A549 (cell line): ENCODE measurements at regions not wholly inside any gene's neighbourhood (a gene's known extent, or its start where the extent isn't known, plus 50 kb on each side); places are given as distances from the start of the nearest gene placed in this dataset.

Experiments
- ATAC-seq, 2 experiments: fragments of 200-7000 bp in 1 of 2; fragments of >200 bp in 1 of 2; cut with Nextera tagmentation in 1 of 2; cut with Tn5 transposase in 1 of 2; 3 replicates each; pipeline versions ENCODE4 v1.8.0 to v1.9.1; 2018 to 2020; ENCODE audit warnings: mild to moderate bottlenecking in 1 of 2, moderate library complexity in 1 of 2
- CTCF ChIA-PET: fragments of 300-600 bp; sonication (Branson Sonifier 250); formaldehyde crosslinking; extraction: SDS; loops from one replicate; lab custom pipeline; 2021; ENCODE audit warnings: antibody characterized with exemption, inconsistent platforms; lab: Yijun Ruan, JAX
- POLR2A ChIA-PET: fragments of 350-600 bp; formaldehyde crosslinking; extraction: SDS; loops from one replicate; lab custom pipeline; 2021; ENCODE audit warnings: antibody characterized with exemption, inconsistent platforms; lab: Yijun Ruan, JAX
- DNase-seq, 2 experiments: peaks; one replicate each; pipeline versions ENCODE4 v3.0.0 to v3.0.0-alpha.2; 2011 to 2016; ENCODE audit warnings: low read depth in 1 of 2, low spot score in 1 of 2
- FAIRE-seq: peaks from 2 replicates; lab custom pipeline; 2011; peaks lifted over from hg19 to GRCh38; lab: Jason Lieb, UNC
- H3K27ac ChIP-seq, 2 experiments: fragments of >200 bp; sonication (Bioruptor Twin); formaldehyde crosslinking; 3 replicates each; pipeline ENCODE4 v1.5.1; 2016 to 2017
- H3K4me1 ChIP-seq: fragments of >200 bp; sonication (Bioruptor Twin); formaldehyde crosslinking; 3 replicates; pipeline ENCODE4 v1.6.1; 2016
- H3K4me2 ChIP-seq: fragments of >200 bp; sonication (Bioruptor Twin); formaldehyde crosslinking; 3 replicates; pipeline ENCODE4 v1.6.1; 2016
- H3K4me3 ChIP-seq: fragments of >200 bp; sonication (Bioruptor Twin); formaldehyde crosslinking; 3 replicates; pipeline ENCODE4 v1.5.1; 2016
- H3K9me3 ChIP-seq: fragments of >200 bp; sonication (Bioruptor Twin); formaldehyde crosslinking; 3 replicates; pipeline ENCODE4 v1.6.1; 2016
- CEBPB ChIP-seq, 2 experiments: fragments of >200 bp in 1 of 2; sonication (Bioruptor Twin) in 1 of 2; formaldehyde crosslinking in 1 of 2; IDR thresholded peaks; 2 replicates each; pipeline ENCODE4 v1.6.1; 2012 to 2016
- CHD2 ChIP-seq: fragments of 150-350 bp; IDR thresholded peaks from 2 replicates; pipeline ENCODE4 v1.6.1; 2014; ENCODE audit warnings: low read length; ENCODE audit not compliant: partially characterized antibody
- EHF ChIP-seq: fragments of 250-450 bp; sonication (Bioruptor Pico); IDR thresholded peaks from 2 replicates; pipeline ENCODE4 v1.5.0; 2020; ENCODE audit warnings: mild to moderate bottlenecking
- EP300 ChIP-seq, 2 experiments: fragments of >200 bp; sonication (Bioruptor Twin); formaldehyde crosslinking; IDR thresholded peaks; 2 replicates in 1 of 2; 3 replicates in 1 of 2; pipeline ENCODE4 v1.6.1; 2016 to 2017
- ESRRA ChIP-seq: fragments of 150-350 bp; IDR thresholded peaks from 2 replicates; pipeline ENCODE4 v1.6.1; 2014; ENCODE audit warnings: mild to moderate bottlenecking, low read length, borderline replicate concordance
- FOSL2 ChIP-seq, 2 experiments: fragments of 450-650 bp in 1 of 2; fragments of >200 bp in 1 of 2; sonication (Bioruptor Twin) in 1 of 2; formaldehyde crosslinking; IDR thresholded peaks; 2 replicates each; pipeline versions ENCODE4 v1.5.0 to v1.6.1; 2016 to 2020; ENCODE audit warnings: mild to moderate bottlenecking in 1 of 2, moderate library complexity in 1 of 2
- GATA3 ChIP-seq: IDR thresholded peaks from 2 replicates; pipeline ENCODE4 v1.6.1; 2012; ENCODE audit warnings: borderline replicate concordance
- HOXB13 ChIP-seq: fragments of 250-450 bp; sonication (Bioruptor Pico); IDR thresholded peaks from 2 replicates; pipeline ENCODE4 v1.5.0; 2020; ENCODE audit warnings: low read depth, mild to moderate bottlenecking, moderate library complexity
- JUNB ChIP-seq: fragments of >200 bp; sonication (Bioruptor Twin); formaldehyde crosslinking; IDR thresholded peaks from 2 replicates; pipeline ENCODE4 v1.6.1; 2016
- NFE2L2 ChIP-seq: fragments of 150-350 bp; conservative IDR thresholded peaks from 2 replicates; pipeline ENCODE4 v1.6.1; 2014; ENCODE audit warnings: low read length
- NR3C1 ChIP-seq: fragments of >200 bp; sonication (Bioruptor Twin); formaldehyde crosslinking; IDR thresholded peaks from 3 replicates; pipeline ENCODE4 v1.6.1; 2017
- POLR2AphosphoS2 ChIP-seq: conservative IDR thresholded peaks from 2 replicates; pipeline ENCODE4 v1.6.1; 2012; ENCODE audit warnings: low read length, improper control_type of control experiment, inconsistent platforms
- RAD21 ChIP-seq, 2 experiments: fragments of >200 bp in 1 of 2; sonication (Bioruptor Twin) in 1 of 2; formaldehyde crosslinking in 1 of 2; IDR thresholded peaks in 1 of 2; conservative IDR thresholded peaks in 1 of 2; 2 replicates in 1 of 2; 3 replicates in 1 of 2; pipeline ENCODE4 v1.6.1; 2012 to 2018; ENCODE audit warnings: inconsistent platforms in 1 of 2
- RFX5 ChIP-seq: fragments of 450-650 bp; IDR thresholded peaks from 2 replicates; pipeline ENCODE4 v1.7.1; 2014; ENCODE audit warnings: antibody characterized with exemption, mild to moderate bottlenecking, moderate library complexity
- SMC3 ChIP-seq: fragments of >200 bp; sonication (Bioruptor Twin); formaldehyde crosslinking; IDR thresholded peaks from 3 replicates; pipeline ENCODE4 v1.6.1; 2018; ENCODE audit warnings: inconsistent platforms
- TP53 ChIP-seq: fragments of 250-450 bp; sonication (Bioruptor Pico); IDR thresholded peaks from 2 replicates; pipeline ENCODE4 v1.5.0; 2021; ENCODE audit warnings: mild to moderate bottlenecking, moderate library complexity
- ZC3H11A ChIP-seq: fragments of 450-650 bp; IDR thresholded peaks from 2 replicates; pipeline ENCODE4 v1.6.1; 2014; ENCODE audit warnings: antibody characterized with exemption, mild to moderate bottlenecking
- ZFP36 ChIP-seq: fragments of 450-650 bp; IDR thresholded peaks from 2 replicates; pipeline ENCODE4 v1.6.1; 2014; ENCODE audit warnings: borderline replicate concordance; ENCODE audit not compliant: partially characterized antibody
- WGBS: methylation state at CpG from one replicate; pipeline ENCODE4 v1.1.6; 2017; ENCODE audit errors: missing lambda C conversion rate; 5-methylcytosine and 5-hydroxymethylcytosine counted together
- TF ChIP-seq, protein P1 (sequence below): fragments of >200 bp; sonication (Bioruptor Twin); formaldehyde crosslinking; IDR thresholded peaks from 3 replicates; pipeline ENCODE4 v1.6.1; 2016
- TF ChIP-seq, protein P2 (sequence below): IDR thresholded peaks from 2 replicates; pipeline ENCODE4 v1.6.1; 2012; ENCODE audit warnings: low read depth, borderline replicate concordance
- TF ChIP-seq, protein P3 (sequence below): fragments of >200 bp; sonication (Bioruptor Twin); formaldehyde crosslinking; IDR thresholded peaks from 3 replicates; pipeline ENCODE4 v1.5.1; 2016
- TF ChIP-seq, protein P4 (sequence below): IDR thresholded peaks from 2 replicates; pipeline ENCODE4 v1.6.1; 2012

DNA sequence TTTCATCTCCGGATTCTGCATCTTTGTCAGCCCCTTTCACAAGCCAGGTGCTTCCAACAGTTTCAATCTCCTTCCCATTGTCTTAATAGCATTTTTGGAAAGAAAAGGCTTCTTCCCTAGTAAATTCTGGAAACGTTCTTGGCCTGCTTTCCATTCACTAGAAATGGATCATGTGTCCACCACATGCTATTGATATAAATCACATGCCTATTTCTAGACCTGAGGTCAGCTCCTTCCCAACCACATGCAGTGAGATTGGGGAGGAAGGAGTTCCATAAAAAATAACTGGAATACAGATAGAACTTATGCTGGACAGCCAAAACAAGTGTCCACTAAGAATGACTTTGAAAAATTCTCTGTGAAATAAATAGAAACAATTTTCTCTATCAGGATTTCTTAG lies 181.6 kb upstream of the TMEM161B start:
- H3K4me1 ChIP-seq: no peaks in the 10 kb centered on the region
- H3K4me3 ChIP-seq: no peak overlapping the region
- H3K27ac ChIP-seq: no peak overlapping the region
- ATAC-seq (no peak), FAIRE-seq (no peak), DNase-seq (no peak)
- H3K9me3 ChIP-seq: no peaks in the 10 kb centered on the region
- ChIA-PET POLR2A (no interaction called here), CTCF (no interaction called here)
- TF ChIP-seq NFE2L2 (no peak), ZFP36 (no peak), NR3C1 (no peak), GATA3 (no peak), CHD2 (no peak), SMC3 (no peak), JUNB (no peak), EHF (CRISPR knock-in tag) (no peak), RFX5 (no peak), RAD21 (conservative IDR thresholded peaks at IDR 0.05 in 1 of 2, IDR thresholded peaks at IDR 0.05 in 1 of 2) (no peak), POLR2AphosphoS2 (no peak)
- TF ChIP-seq, protein P1, sequence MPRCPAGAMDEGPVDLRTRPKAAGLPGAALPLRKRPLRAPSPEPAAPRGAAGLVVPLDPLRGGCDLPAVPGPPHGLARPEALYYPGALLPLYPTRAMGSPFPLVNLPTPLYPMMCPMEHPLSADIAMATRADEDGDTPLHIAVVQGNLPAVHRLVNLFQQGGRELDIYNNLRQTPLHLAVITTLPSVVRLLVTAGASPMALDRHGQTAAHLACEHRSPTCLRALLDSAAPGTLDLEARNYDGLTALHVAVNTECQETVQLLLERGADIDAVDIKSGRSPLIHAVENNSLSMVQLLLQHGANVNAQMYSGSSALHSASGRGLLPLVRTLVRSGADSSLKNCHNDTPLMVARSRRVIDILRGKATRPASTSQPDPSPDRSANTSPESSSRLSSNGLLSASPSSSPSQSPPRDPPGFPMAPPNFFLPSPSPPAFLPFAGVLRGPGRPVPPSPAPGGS: no peak
- H3K4me2 ChIP-seq: no peak overlapping the region
- WGBS: 6% methylated on average over 2 of the region's 2 CpGs

DNA sequence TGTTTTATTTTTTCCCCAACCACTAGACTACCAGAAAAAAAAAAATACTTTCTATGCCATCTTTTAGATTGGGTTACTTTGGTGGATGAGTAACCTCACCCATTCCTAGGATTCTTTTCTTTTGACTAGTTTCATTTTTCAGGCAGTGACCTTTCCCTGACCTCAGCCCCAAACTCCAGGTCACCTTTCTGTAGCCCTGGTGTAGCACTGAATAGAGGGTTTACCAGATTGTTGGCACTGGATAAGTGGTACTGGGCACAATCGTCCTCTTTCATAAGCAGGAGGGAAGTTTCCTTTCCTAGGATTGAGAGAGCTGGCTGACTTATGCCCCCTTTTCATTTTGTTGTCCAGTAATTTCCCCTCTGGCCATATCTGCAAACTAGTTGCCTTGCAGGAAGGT lies 169.4 kb upstream of the TMEM161B start:
- Histone ChIP-seq H3K27ac (peak overlapping the region in 1 of 2 experiments; percentile 56; a peak in 2 of 6 replicates), H3K4me2 (peak overlapping the region; percentile 61), H3K4me3 (no peak overlapping the region), H3K9me3 (no peaks in the 10 kb centered on the region), H3K4me1 (peaks cover 14% of the 10 kb centered on the region)
- WGBS: 0% methylated on average over 1 of the region's 1 CpG
- POLR2A ChIA-PET: no interaction called here
- DNase-seq (peak; percentile 5 to 13), FAIRE-seq (no peak), ATAC-seq (peak; percentile 59 to 60)
- TF ChIP-seq TP53 (no peak), FOSL2 (IDR thresholded peaks at IDR 0.05) (no peak), FOSL2 (CRISPR knock-in tag; IDR thresholded peaks at IDR 0.05) (no peak), HOXB13 (CRISPR knock-in tag) (no peak), ESRRA (no peak), ZC3H11A (no peak), EP300 (IDR thresholded peaks at IDR 0.05) (no peak), CEBPB (IDR thresholded peaks at IDR 0.05) (no peak)
- TF ChIP-seq, protein P2, sequence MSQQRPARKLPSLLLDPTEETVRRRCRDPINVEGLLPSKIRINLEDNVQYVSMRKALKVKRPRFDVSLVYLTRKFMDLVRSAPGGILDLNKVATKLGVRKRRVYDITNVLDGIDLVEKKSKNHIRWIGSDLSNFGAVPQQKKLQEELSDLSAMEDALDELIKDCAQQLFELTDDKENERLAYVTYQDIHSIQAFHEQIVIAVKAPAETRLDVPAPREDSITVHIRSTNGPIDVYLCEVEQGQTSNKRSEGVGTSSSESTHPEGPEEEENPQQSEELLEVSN: no peak
- TF ChIP-seq, protein P3, sequence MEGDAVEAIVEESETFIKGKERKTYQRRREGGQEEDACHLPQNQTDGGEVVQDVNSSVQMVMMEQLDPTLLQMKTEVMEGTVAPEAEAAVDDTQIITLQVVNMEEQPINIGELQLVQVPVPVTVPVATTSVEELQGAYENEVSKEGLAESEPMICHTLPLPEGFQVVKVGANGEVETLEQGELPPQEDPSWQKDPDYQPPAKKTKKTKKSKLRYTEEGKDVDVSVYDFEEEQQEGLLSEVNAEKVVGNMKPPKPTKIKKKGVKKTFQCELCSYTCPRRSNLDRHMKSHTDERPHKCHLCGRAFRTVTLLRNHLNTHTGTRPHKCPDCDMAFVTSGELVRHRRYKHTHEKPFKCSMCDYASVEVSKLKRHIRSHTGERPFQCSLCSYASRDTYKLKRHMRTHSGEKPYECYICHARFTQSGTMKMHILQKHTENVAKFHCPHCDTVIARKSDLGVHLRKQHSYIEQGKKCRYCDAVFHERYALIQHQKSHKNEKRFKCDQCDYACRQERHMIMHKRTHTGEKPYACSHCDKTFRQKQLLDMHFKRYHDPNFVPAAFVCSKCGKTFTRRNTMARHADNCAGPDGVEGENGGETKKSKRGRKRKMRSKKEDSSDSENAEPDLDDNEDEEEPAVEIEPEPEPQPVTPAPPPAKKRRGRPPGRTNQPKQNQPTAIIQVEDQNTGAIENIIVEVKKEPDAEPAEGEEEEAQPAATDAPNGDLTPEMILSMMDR: no peak
- TF ChIP-seq, protein P1: no peak
- CTCF ChIA-PET: no interaction called here

DNA sequence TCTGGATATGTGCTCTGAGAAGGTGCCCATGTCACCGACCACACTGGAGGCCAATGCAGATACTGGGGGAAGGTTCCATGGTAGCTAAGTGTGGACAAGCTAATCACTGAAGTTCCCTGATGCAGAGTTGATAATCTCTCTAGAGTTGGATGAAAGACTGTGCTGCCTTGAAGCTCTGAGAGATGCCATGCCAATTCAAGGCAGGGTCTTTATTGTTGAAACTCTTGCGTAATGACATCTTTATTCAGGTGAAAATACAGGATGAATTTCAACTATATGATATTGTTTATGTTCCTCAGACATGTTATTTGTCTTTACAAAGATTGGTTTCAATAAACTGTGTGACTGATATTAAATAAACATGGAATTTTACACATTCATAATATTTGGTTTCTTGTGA lies 167.6 kb upstream of the TMEM161B start:
- Histone ChIP-seq H3K4me3 (no peak overlapping the region), H3K27ac (no peak overlapping the region), H3K9me3 (no peaks in the 10 kb centered on the region), H3K4me1 (peaks cover 14% of the 10 kb centered on the region), H3K4me2 (no peak overlapping the region)
- WGBS: 86% methylated on average over 2 of the region's 2 CpGs
- no peak for ATAC-seq
- no peak for DNase-seq
- ChIA-PET CTCF (no interaction called here), POLR2A (no interaction called here)
- peak; percentile 76 for FAIRE-seq
- TF ChIP-seq, protein P2: no peak
- TF ChIP-seq, protein P4, sequence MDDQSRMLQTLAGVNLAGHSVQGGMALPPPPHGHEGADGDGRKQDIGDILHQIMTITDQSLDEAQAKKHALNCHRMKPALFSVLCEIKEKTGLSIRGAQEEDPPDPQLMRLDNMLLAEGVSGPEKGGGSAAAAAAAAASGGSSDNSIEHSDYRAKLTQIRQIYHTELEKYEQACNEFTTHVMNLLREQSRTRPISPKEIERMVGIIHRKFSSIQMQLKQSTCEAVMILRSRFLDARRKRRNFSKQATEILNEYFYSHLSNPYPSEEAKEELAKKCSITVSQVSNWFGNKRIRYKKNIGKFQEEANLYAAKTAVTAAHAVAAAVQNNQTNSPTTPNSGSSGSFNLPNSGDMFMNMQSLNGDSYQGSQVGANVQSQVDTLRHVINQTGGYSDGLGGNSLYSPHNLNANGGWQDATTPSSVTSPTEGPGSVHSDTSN: no peak
- TF ChIP-seq JUNB (no peak), CEBPB (IDR thresholded peaks at IDR 0.05) (0 out of 4 replicates have a peak, but pooled peaks of 1 of the 2 experiments have one; percentile 26)
